22Rv1 (cell line): ENCODE measurements at regions not wholly inside any gene's neighbourhood (a gene's known extent, or its start where the extent isn't known, plus 50 kb on each side); places are given as distances from the start of the nearest gene placed in this dataset.

Experiments
- CTCF ChIP-seq: fragments of 450-650 bp; IDR thresholded peaks from 2 replicates; pipeline ENCODE4 v1.5.1; 2017; ENCODE audit warnings: mild to moderate bottlenecking
- ZFX ChIP-seq: fragments of 450-650 bp; IDR thresholded peaks from 2 replicates; pipeline ENCODE4 v1.6.1; 2017; ENCODE audit warnings: antibody characterized with exemption, borderline replicate concordance

GRCh38 chr7:67866054-67866453 is 869.4 kb downstream of the TYW1 start:
- no peak for TF ChIP-seq CTCF
- TF ChIP-seq ZFX: no peak
